PC-9 (cell line): ENCODE measurements at regions not wholly inside any gene's neighbourhood (a gene's known extent, or its start where the extent isn't known, plus 50 kb on each side); places are given as distances from the start of the nearest gene placed in this dataset.

Source experiments
- CTCF ChIP-seq: fragments of 200-600 bp; sonication (generic); conservative IDR thresholded peaks from 2 replicates; pipeline ENCODE4 v1.6.1; 2017; ENCODE audit warnings: mixed run types, antibody characterized with exemption, mild to moderate bottlenecking, moderate library complexity
- EZH2 ChIP-seq: fragments of 200-600 bp; sonication (generic); IDR thresholded peaks from 2 replicates; pipeline ENCODE4 v1.8.0; 2017; ENCODE audit warnings: antibody characterized with exemption, low read depth

GRCh38 chr14:97995038-97995437 lies 1197.9 kb downstream of the VRK1 start:
- no peak for TF ChIP-seq CTCF
- no peak for TF ChIP-seq EZH2
